ENCODE measurements at regions not wholly inside any gene's neighbourhood (a gene's known extent, or its start where the extent isn't known, plus 50 kb on each side); places are given as distances from the start of the nearest gene placed in this dataset.

DNA sequence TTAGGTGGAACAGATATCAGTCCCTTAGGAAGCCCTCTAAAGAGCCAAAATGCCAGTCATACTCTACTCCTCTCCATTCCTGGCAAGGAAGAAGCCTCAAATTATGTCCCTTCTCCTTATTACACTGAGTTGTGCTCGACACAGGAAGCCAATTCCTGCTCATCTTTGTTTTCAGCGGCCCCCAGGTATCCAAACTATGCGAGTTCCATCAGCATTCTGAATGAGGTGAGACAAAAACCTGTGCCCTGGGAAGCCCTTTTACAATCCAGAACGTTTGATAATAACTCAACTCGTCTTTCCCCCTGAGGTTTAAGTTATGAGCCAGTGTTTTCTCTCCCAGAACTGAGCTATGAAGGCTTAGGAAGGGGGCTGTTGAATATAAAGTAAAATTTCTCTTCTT lies 580.5 kb downstream of the NXPH1 start:
- H3K4me3 ChIP-seq (ENCODE audit: low read depth, low read length) = no peak overlapping the region
- no peaks in the 10 kb centered on the region for H3K27me3 ChIP-seq (ENCODE audit: control insufficient read depth, insufficient read depth, low read length)
- no peak for DNase-seq (ENCODE audit: low read depth, low spot score)
- peaks cover 9% of the 10 kb centered on the region for H3K9me3 ChIP-seq (ENCODE audit: control insufficient read depth, insufficient read depth, low read length)
- H3K27ac ChIP-seq (ENCODE audit: low read depth, low read length) = no peak overlapping the region
- ChIA-PET POLR2A (no interaction called here), CTCF (no interaction called here)
- TF ChIP-seq, protein P1, sequence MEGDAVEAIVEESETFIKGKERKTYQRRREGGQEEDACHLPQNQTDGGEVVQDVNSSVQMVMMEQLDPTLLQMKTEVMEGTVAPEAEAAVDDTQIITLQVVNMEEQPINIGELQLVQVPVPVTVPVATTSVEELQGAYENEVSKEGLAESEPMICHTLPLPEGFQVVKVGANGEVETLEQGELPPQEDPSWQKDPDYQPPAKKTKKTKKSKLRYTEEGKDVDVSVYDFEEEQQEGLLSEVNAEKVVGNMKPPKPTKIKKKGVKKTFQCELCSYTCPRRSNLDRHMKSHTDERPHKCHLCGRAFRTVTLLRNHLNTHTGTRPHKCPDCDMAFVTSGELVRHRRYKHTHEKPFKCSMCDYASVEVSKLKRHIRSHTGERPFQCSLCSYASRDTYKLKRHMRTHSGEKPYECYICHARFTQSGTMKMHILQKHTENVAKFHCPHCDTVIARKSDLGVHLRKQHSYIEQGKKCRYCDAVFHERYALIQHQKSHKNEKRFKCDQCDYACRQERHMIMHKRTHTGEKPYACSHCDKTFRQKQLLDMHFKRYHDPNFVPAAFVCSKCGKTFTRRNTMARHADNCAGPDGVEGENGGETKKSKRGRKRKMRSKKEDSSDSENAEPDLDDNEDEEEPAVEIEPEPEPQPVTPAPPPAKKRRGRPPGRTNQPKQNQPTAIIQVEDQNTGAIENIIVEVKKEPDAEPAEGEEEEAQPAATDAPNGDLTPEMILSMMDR (IDR thresholded peaks at IDR 0.05; ENCODE audit: low read depth, low read length) = no peak

- Histone ChIP-seq H3K4me3 (ENCODE audit: low read depth, low read length) (no peak overlapping the region), H3K9me3 (ENCODE audit: control insufficient read depth, insufficient read depth, low read length) (peaks cover 13% of the 10 kb centered on the region), H3K27me3 (ENCODE audit: control insufficient read depth, insufficient read depth, low read length) (no peaks in the 10 kb centered on the region), H3K27ac (ENCODE audit: low read depth, low read length) (no peak overlapping the region)
- no peak for DNase-seq (ENCODE audit: low read depth, low spot score)
- TF ChIP-seq, protein P1 (IDR thresholded peaks at IDR 0.05; ENCODE audit: low read depth, low read length) = no peak
- ChIA-PET POLR2A (no interaction called here), CTCF (interaction anchor here (0.6 kb wide), 1 partner anchor 20 kb away, joined by 4 read pairs; no protein-coding TSS in a partner anchor)
These were observed 583.9 kb downstream of the NXPH1 start for GRCh38 chr7:9017286-9017685.

DNA sequence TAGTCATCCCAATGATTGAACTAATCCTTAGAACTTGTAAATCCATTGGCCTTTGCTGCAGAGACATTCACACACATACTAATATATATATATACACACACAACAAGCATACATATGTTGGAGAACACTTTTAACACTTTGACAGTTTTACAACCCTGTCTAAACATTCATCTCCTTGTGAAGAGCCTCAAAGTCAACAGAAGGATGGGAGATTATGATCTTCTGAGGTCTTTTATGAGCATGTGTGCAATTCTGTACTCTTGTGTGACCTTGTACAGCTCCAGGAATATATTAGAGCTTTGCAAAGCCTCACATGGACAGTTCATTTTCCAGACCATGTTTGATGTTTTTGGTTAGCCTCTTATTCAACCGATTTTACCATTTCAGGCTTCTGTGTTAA lies 589.0 kb downstream of the NXPH1 start:
- Histone ChIP-seq H3K27ac (ENCODE audit: low read depth, low read length) (no peak overlapping the region), H3K27me3 (ENCODE audit: control insufficient read depth, insufficient read depth, low read length) (no peaks in the 10 kb centered on the region), H3K9me3 (ENCODE audit: control insufficient read depth, insufficient read depth, low read length) (peaks cover 7% of the 10 kb centered on the region; the same call in 1 of the 2 replicates), H3K4me3 (ENCODE audit: low read depth, low read length) (no peak overlapping the region)
- POLR2A ChIA-PET = no interaction called here
- no peak for DNase-seq (ENCODE audit: low read depth, low spot score)
- TF ChIP-seq, protein P1 (IDR thresholded peaks at IDR 0.05; ENCODE audit: low read depth, low read length) = no peak
- CTCF ChIA-PET = no interaction called here

DNA sequence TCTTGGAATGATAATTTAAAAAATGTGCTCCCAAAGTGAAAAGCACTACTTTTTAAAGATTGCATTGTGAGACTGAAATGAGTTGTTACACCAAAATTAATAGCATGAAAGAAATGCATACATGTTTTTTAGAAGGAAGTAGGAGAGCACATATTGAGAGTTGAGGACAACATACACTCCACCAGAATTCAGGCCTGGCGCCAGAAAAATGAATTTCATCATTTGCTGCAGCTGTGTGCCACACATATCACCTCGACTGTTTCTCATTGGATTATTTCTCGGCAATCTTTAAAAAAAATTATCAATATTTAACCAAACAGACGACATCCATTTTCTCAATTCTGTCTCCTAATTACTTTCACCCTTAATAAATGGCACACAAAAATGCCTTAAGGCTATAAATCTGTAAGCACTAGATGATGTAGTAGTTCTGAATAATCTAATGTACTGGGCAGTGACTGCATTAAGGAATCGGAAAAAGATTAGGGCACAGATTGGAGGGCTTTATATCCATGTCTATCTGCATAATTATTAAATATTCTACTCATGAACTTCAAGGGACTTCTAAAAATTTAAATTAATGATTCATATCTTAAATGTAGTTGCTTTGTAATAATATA lies 590.4 kb downstream of the NXPH1 start:
- H3K27ac ChIP-seq (ENCODE audit: low read depth, low read length) = no peak overlapping the region
- POLR2A ChIA-PET = no interaction called here

GRCh38 chr7:9026121-9026520 lies 592.7 kb downstream of the NXPH1 start:
- CTCF ChIA-PET = no interaction called here
- POLR2A ChIA-PET = no interaction called here
- no peaks in the 10 kb centered on the region for H3K9me3 ChIP-seq (ENCODE audit: control insufficient read depth, insufficient read depth, low read length)
- no peak for DNase-seq (ENCODE audit: low read depth, low spot score)
- no peak overlapping the region for H3K4me3 ChIP-seq (ENCODE audit: low read depth, low read length)
- H3K27ac ChIP-seq (ENCODE audit: low read depth, low read length) = no peak overlapping the region
- H3K27me3 ChIP-seq (ENCODE audit: control insufficient read depth, insufficient read depth, low read length) = no peaks in the 10 kb centered on the region
- TF ChIP-seq, protein P1 (IDR thresholded peaks at IDR 0.05; ENCODE audit: low read depth, low read length) = no peak

More for the DNA sequence above, 590.4 kb downstream of the NXPH1 start:
- DNase-seq (ENCODE audit: low read depth, low spot score) = no peak
- Histone ChIP-seq H3K9me3 (ENCODE audit: control insufficient read depth, insufficient read depth, low read length) (peaks cover 4% of the 10 kb centered on the region; the same call in 1 of the 2 replicates), H3K27me3 (ENCODE audit: control insufficient read depth, insufficient read depth, low read length) (no peaks in the 10 kb centered on the region), H3K4me3 (ENCODE audit: low read depth, low read length) (no peak overlapping the region)
- CTCF ChIA-PET = no interaction called here
- TF ChIP-seq, protein P1 (IDR thresholded peaks at IDR 0.05; ENCODE audit: low read depth, low read length) = no peak

All from AG04450 (cell line).